AG10803 (cell line): ENCODE measurements at regions not wholly inside any gene's neighbourhood (a gene's known extent, or its start where the extent isn't known, plus 50 kb on each side); places are given as distances from the start of the nearest gene placed in this dataset.

Experiments used
- DNase-seq: peaks from one replicate; pipeline ENCODE4 v3.0.0; 2010; ENCODE audit warnings: low read depth
- H3K4me3 ChIP-seq: 2 replicates; pipeline ENCODE4 v1.5.1; 2011; ENCODE audit warnings: mild to moderate bottlenecking, low read length, control low read depth
- TF ChIP-seq, protein P1 (sequence below): conservative IDR thresholded peaks from 2 replicates; pipeline ENCODE4 v1.5.1; 2011; ENCODE audit warnings: mild to moderate bottlenecking, low read length, control low read depth, inconsistent platforms

DNA sequence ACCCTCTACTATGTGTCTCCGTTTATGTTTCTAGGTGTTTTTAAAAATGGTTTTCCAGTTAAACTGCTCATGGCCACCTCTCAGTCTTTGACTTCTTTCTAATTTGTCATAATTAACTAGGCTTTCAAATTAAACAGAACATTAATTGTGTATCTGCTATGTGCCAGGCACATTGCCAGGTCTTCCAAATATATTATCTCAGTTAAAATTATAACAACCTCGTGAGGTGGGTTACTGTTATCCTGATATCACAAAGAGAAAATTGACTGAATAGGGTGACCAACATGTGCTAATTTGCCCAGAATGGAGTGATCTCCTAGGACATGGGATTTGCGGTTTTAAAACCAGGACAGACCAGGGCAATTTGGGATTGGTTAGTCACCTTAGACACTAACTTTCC, 222.4 kb upstream of the TLE3 start:
- no peak for DNase-seq
- TF ChIP-seq, protein P1, sequence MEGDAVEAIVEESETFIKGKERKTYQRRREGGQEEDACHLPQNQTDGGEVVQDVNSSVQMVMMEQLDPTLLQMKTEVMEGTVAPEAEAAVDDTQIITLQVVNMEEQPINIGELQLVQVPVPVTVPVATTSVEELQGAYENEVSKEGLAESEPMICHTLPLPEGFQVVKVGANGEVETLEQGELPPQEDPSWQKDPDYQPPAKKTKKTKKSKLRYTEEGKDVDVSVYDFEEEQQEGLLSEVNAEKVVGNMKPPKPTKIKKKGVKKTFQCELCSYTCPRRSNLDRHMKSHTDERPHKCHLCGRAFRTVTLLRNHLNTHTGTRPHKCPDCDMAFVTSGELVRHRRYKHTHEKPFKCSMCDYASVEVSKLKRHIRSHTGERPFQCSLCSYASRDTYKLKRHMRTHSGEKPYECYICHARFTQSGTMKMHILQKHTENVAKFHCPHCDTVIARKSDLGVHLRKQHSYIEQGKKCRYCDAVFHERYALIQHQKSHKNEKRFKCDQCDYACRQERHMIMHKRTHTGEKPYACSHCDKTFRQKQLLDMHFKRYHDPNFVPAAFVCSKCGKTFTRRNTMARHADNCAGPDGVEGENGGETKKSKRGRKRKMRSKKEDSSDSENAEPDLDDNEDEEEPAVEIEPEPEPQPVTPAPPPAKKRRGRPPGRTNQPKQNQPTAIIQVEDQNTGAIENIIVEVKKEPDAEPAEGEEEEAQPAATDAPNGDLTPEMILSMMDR = no peak
- no peak overlapping the region for H3K4me3 ChIP-seq

DNA sequence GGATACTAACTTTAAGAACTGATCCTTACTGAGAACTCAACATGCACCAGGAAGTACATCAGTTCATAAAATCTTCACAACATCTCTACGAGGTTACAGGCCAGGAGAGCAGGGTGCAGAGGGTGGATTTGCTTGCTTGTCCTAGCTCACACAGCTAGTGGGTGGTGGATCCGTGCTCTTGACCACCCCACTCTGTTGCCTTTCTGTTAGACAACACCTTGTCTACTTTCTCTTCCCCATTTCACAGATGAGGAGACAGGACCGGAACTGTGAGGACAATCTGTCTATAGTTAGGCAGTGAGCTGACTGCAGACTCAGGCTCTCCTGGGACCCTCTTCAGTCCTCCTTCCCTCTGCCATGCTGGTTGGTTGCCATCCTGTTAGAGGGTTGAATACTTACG, 221.7 kb upstream of the TLE3 start:
- no peak for DNase-seq
- H3K4me3 ChIP-seq = no peak overlapping the region
- TF ChIP-seq, protein P1 = no peak

DNA sequence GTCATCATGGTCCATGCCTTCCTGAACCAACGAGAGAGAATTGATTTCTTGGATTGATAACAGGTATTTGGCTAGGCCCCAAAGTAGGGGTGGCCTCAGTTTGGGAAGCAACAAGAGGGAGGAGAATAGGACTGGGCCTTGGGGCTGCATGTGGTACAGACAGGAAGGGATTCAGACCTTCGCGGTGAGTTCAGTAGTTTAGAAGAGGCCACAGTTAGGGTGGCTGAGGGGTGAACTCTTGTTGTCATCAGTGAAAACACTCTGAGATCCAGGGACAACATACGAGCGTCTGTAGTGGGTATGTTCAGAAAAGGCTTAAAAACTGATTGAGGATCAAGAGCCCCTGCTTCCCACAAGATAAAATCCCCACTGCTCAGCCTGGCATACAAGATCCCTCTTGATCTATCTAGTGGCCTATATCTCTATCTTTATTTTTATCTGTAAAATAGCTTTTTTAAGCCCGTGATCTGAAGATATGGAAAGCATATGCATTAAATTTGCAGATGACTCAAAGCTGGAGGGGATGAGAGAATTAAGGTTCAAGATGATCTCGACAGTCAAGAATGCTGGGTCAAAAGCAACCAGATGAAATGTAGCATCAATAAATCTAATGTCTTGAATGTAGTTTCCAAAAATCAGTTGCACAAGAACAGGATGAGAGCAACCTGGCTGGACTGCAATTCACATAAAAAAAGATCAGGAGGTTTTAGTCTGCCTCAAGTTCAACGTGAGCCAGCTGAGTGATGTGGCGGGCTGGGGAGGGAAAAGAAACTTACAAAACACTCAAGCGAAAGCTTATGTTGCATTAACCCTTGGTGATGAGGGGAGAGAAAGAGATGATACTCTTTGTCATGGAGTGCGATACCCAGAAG, 221.1 kb upstream of the TLE3 start:
- TF ChIP-seq, protein P1 = no peak
- DNase-seq = peak; percentile 93
- no peak overlapping the region for H3K4me3 ChIP-seq

DNA sequence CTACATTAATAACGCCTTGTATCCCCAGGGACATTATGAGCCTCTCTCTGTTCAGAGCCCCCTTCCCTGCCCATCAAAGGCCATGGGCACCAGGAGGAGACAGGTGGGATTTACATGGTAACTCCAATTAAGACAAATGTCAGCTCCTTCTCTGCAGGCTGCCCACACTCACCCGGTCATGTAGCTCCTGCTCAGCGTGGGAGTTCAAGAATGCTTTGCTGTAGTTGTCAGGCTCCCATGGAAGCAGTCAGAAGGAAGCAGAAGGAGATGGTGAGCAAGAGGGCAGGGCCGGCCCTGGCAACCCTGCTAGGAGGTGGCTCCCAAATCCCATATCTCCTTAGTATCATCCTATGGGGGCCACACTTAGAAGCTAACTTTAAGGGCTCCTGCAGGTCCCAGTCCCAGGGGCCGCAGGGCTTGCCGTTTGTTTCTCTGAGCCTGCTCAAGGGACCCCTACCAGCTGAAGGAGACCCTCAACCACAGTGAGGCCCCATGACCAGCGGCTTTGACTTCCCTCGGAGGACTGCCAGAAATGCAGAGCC, 218.4 kb upstream of the TLE3 start:
- TF ChIP-seq, protein P1 = no peak
- DNase-seq = peak; percentile 33

DNA sequence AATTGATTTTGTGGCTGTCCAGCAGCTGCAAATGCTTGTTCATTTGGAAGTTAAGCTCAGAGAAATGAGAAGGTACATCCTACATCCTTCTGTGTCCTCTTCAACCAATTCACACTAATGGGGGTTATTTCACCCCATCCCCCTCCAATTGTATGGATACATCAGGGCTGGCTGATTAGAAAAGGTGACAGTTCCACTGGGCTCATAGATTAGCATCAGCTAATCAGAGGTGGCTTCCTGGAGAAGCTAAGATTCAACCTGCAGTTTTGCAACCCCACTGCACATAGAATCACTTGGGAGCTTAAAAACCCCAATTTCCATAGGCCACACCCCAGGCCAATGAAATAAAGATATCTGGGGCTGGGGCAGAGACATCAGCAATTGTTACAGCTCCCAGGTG, 217.7 kb upstream of the TLE3 start:
- no peak overlapping the region for H3K4me3 ChIP-seq
- DNase-seq = no peak
- TF ChIP-seq, protein P1 = no peak

More for the DNA sequence above, 218.4 kb upstream of the TLE3 start:
- H3K4me3 ChIP-seq = no peak overlapping the region

DNA sequence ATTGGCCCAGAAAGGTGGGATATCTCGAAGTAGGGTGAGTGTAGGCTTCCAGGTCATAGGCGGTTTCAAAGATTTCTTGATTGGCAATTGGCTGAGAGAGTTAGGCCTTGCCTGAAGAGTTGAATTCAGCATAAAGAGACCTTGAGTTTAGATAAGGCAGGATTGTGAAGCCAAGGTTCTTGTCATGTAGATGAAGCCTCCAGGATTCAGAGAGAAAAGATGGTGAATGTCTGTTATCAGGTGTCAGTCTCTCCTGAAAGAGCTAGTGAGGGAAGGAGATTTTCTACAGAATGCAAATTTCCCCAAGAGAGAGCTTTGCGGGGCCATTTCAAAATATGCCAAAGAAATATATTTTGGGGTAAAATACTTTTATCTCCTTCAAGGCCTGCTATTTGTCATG, 217.0 kb upstream of the TLE3 start:
- H3K4me3 ChIP-seq = no peak overlapping the region
- no peak for DNase-seq
- TF ChIP-seq, protein P1 = no peak

DNA sequence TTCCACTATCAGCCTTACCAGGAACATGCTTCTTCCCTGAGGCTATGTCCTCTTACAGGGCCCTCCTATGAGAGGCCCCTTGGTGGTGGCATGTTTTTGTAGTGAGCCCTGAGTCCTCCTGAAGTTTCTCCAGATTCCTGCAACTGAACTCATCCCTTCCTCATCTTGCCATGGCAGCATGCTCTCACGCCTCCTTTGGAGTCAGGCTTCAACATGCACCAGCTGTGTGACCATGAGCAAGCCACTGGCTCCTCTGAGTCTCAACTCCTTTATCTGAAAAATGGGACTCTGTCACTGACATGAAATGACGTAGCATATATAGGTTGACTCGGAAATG, 216.3 kb upstream of the TLE3 start:
- no peak overlapping the region for H3K4me3 ChIP-seq
- no peak for DNase-seq
- TF ChIP-seq, protein P1 = no peak
